WERI-Rb-1 (cell line): ENCODE measurements at regions not wholly inside any gene's neighbourhood (a gene's known extent, or its start where the extent isn't known, plus 50 kb on each side); places are given as distances from the start of the nearest gene placed in this dataset.

Source experiments
- DNase-seq: peaks from one replicate; pipeline ENCODE4 v3.0.0-alpha.2; 2020
- H3K27ac ChIP-seq: fragments of 250-450 bp; sonication (Bioruptor Pico); 2 replicates; pipeline ENCODE4 v1.5.1; 2020; ENCODE audit warnings: mild to moderate bottlenecking, moderate library complexity
- H3K27me3 ChIP-seq: fragments of 250-450 bp; sonication (Bioruptor Pico); 2 replicates; pipeline ENCODE4 v1.5.1; 2021; ENCODE audit warnings: mild to moderate bottlenecking, low read depth, moderate library complexity; ENCODE audit not compliant: insufficient read depth, severe bottlenecking
- H3K36me3 ChIP-seq: fragments of 250-450 bp; sonication (Bioruptor Pico); 2 replicates; pipeline ENCODE4 v1.5.1; 2020; ENCODE audit warnings: mild to moderate bottlenecking, moderate library complexity
- H3K4me3 ChIP-seq: 2 replicates; pipeline ENCODE4 v1.5.1; 2011; ENCODE audit warnings: low read depth, mild to moderate bottlenecking, control low read depth, low read length
- H3K9me3 ChIP-seq: fragments of 250-450 bp; sonication (Bioruptor Pico); 2 replicates; pipeline ENCODE4 v1.5.1; 2021; ENCODE audit warnings: mild to moderate bottlenecking, moderate library complexity; ENCODE audit not compliant: severe bottlenecking
- TF ChIP-seq, protein P1 (sequence below): IDR thresholded peaks from 2 replicates; pipeline ENCODE4 v1.5.1; 2011; ENCODE audit warnings: low read depth, mild to moderate bottlenecking, control low read depth, inconsistent platforms, low read length

DNA sequence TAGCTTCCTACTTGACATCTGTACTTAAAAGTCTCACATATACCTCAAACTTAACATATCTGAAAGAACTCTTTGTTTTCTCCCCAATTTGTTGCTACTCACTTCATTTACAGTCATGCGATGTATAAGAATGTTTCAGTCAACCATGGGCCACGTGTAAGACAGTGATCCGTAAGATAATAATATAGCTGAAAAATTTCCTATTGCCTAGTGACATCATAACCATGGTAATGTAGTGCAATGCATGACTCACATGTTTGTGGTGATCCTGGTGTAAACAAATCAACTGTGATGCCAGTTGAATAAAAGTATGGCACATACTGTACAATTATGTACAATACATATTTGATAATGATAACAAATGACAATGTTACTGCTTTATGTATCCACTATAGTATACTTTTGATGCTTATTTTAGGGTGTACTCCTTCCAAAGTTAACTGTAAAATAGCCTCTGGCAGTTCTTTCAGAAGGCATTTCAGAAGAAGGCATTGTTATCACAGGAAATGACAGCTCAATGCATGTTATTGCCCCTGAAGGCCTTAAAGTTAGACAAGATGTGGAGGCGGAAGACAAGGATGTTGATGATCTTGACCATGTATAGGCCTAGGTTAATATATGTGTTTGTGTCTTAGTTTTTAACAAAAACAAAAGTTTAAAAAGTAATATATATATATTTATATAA, 579.0 kb downstream of the EPHA7 start:
- DNase-seq, result no peak
- Histone ChIP-seq H3K36me3 (no peaks in the 10 kb centered on the region), H3K27ac (no peak overlapping the region), H3K4me3 (no peak overlapping the region), H3K27me3 (no peaks in the 10 kb centered on the region), H3K9me3 (no peaks in the 10 kb centered on the region)
- TF ChIP-seq, protein P1, sequence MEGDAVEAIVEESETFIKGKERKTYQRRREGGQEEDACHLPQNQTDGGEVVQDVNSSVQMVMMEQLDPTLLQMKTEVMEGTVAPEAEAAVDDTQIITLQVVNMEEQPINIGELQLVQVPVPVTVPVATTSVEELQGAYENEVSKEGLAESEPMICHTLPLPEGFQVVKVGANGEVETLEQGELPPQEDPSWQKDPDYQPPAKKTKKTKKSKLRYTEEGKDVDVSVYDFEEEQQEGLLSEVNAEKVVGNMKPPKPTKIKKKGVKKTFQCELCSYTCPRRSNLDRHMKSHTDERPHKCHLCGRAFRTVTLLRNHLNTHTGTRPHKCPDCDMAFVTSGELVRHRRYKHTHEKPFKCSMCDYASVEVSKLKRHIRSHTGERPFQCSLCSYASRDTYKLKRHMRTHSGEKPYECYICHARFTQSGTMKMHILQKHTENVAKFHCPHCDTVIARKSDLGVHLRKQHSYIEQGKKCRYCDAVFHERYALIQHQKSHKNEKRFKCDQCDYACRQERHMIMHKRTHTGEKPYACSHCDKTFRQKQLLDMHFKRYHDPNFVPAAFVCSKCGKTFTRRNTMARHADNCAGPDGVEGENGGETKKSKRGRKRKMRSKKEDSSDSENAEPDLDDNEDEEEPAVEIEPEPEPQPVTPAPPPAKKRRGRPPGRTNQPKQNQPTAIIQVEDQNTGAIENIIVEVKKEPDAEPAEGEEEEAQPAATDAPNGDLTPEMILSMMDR, result no peak

DNA sequence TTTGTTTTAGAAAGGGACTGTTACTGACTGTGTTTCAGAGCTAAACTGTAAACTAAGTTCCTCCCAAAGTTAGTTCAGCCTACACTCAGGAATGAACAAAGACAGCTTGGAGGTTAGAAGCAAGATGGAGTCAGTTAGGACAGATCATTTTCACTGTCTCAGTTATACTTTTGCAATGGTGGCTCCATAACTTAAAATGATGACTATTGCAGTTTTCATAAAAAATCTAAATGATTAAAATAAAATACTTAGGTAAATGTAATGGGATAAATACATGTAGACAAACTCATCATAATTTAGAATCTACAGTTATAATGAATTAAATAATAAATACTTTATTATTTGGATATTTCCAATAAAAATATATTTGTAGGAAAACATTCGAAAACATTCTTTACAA, 590.6 kb downstream of the EPHA7 start:
- no peak overlapping the region for H3K4me3 ChIP-seq

DNA sequence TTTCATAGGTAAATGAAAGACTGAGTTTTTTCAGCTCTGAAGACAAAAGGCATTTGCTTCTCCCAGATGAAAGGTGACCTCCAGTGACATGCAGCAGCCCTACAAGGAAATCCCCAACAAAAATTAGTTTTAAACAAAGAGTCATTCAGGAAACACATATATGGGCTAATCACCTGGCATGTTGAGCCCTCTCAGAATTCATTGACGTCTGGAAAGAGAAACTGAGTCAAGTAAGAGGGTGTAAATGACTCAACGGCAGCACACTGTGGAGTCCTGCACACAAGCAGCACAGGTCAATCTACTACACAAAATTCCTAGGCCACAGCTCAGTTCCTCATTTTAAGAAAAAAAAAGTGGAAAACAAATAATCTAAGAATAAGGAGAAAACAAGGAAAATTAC, 592.3 kb downstream of the EPHA7 start:
- TF ChIP-seq, protein P1, result no peak
- no peak for DNase-seq
- Histone ChIP-seq H3K27ac (no peak overlapping the region), H3K27me3 (no peaks in the 10 kb centered on the region), H3K9me3 (no peaks in the 10 kb centered on the region), H3K4me3 (no peak overlapping the region), H3K36me3 (no peaks in the 10 kb centered on the region)

More for the DNA sequence above, 590.6 kb downstream of the EPHA7 start:
- TF ChIP-seq, protein P1, result no peak
- no peak for DNase-seq
- no peaks in the 10 kb centered on the region for H3K9me3 ChIP-seq
- no peaks in the 10 kb centered on the region for H3K27me3 ChIP-seq
- H3K27ac ChIP-seq, result no peak overlapping the region
- no peaks in the 10 kb centered on the region for H3K36me3 ChIP-seq

DNA sequence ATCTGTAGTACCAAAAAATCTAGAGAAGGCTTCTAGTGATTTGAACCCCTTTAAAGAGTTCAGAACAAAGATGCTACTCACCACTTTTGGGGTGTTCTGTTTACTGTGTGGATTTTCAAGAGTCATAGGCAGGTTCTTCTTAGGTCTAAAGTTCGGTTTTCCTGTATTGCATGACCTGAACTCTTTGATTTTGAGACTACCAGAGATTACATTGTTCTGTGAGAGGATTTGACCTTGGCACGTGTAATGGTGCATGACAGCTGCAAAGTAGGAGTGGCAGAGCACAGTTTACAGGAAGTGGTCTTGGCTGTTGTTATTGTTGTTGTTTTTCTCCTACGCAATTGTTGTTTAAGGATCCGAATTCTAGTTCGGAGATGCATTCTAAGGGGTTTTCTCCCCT, 592.7 kb downstream of the EPHA7 start:
- Histone ChIP-seq H3K9me3 (no peaks in the 10 kb centered on the region), H3K27me3 (no peaks in the 10 kb centered on the region), H3K36me3 (no peaks in the 10 kb centered on the region), H3K4me3 (no peak overlapping the region), H3K27ac (no peak overlapping the region)
- TF ChIP-seq, protein P1, result no peak
- no peak for DNase-seq

DNA sequence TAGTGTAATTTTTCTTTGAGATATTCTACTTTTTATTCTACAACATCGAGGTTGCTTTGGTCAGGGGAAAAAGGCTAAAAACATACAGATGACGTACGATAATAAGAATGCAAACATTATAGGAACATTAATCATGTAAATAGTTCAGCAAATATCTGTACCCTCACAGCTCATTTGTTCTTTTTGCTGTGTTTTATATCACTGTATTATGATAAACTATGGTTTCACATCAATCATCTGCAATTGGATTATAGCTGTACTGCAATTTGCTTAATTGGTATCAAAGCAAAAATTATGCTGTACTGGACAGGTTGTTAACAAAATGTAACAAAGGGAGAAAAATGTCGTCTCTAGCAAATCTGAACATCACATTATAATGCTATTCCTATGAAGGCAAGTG, 597.1 kb downstream of the EPHA7 start:
- Histone ChIP-seq H3K27me3 (no peaks in the 10 kb centered on the region), H3K4me3 (no peak overlapping the region), H3K27ac (no peak overlapping the region), H3K36me3 (no peaks in the 10 kb centered on the region), H3K9me3 (no peaks in the 10 kb centered on the region)
- TF ChIP-seq, protein P1, result no peak
- no peak for DNase-seq

DNA sequence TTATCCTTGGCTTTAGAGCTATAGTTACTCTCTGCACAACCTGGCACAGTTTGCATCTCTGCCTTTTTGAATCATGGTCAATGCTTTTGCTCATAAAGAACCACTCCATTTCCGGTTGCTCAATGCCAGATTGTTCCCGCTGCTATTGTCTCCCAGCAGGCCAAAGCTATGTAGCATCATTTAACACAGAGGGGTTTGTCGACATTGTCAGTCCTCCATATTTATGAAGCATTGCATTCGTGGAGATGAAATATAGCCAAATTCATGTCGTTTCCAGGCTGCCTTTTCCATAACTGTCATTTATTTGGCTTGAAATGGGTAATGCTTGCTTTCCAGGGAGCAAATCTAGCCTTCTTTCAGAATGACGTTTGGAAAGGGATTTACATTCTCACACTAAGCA, 598.8 kb downstream of the EPHA7 start:
- DNase-seq, result no peak
- TF ChIP-seq, protein P1, result no peak
- Histone ChIP-seq H3K27ac (no peak overlapping the region), H3K9me3 (no peaks in the 10 kb centered on the region), H3K4me3 (no peak overlapping the region), H3K36me3 (no peaks in the 10 kb centered on the region), H3K27me3 (no peaks in the 10 kb centered on the region)
